DND-41 (cell line): ENCODE measurements at regions not wholly inside any gene's neighbourhood (a gene's known extent, or its start where the extent isn't known, plus 50 kb on each side); places are given as distances from the start of the nearest gene placed in this dataset.

Source experiments
- ATAC-seq: fragments of 200-7000 bp; cut with Tn5 transposase; 3 replicates; pipeline ENCODE4 v1.9.1; 2021; ENCODE audit warnings: low read depth; ENCODE audit not compliant: insufficient read depth
- DNase-seq: peaks from one replicate; pipeline ENCODE4 v3.0.0-alpha.2; 2020
- H2AFZ ChIP-seq: 2 replicates; pipeline ENCODE4 v1.6.0; 2012; ENCODE audit warnings: low read depth, low read length
- H3K27ac ChIP-seq: 2 replicates; pipeline ENCODE4 v1.5.1; 2012; ENCODE audit warnings: low read length, inconsistent platforms
- H3K27me3 ChIP-seq: fragments of 200-600 bp; sonication (generic); 2 replicates; pipeline ENCODE4 v1.6.0; 2012; ENCODE audit warnings: low read length, mild to moderate bottlenecking, inconsistent platforms; ENCODE audit not compliant: insufficient read depth, poor library complexity
- H3K36me3 ChIP-seq: 2 replicates; pipeline ENCODE4 v1.5.1; 2012; ENCODE audit warnings: low read length, inconsistent platforms; ENCODE audit not compliant: insufficient read depth
- H3K4me1 ChIP-seq: 2 replicates; pipeline ENCODE4 v1.5.1; 2012; ENCODE audit warnings: mild to moderate bottlenecking, low read length; ENCODE audit not compliant: insufficient read depth
- H3K4me2 ChIP-seq: 2 replicates; pipeline ENCODE4 v1.6.0; 2012; ENCODE audit warnings: mild to moderate bottlenecking, moderate library complexity, low read length, inconsistent platforms; ENCODE audit not compliant: insufficient read depth
- H3K4me3 ChIP-seq, 2 experiments: fragments of 200-600 bp in 1 of 2; shearing (Covaris generic) in 1 of 2; 2 replicates each; pipeline ENCODE4 v1.5.1; 2012 to 2016; ENCODE audit warnings: inconsistent platforms in 2 of 2, low read length in 2 of 2, mild to moderate bottlenecking in 2 of 2, low read depth in 1 of 2, moderate library complexity in 1 of 2
- H3K79me2 ChIP-seq: 2 replicates; pipeline ENCODE4 v1.6.0; 2012; ENCODE audit warnings: low read length, inconsistent platforms; ENCODE audit not compliant: insufficient read depth
- H3K9ac ChIP-seq: 2 replicates; pipeline ENCODE4 v1.6.0; 2012; ENCODE audit warnings: low read depth, mild to moderate bottlenecking, inconsistent platforms, low read length, moderate library complexity
- H3K9me3 ChIP-seq: 2 replicates; pipeline ENCODE4 v1.5.1; 2012; ENCODE audit warnings: low read length, moderate library complexity, mild to moderate bottlenecking, inconsistent platforms; ENCODE audit not compliant: insufficient read depth, severe bottlenecking
- H4K20me1 ChIP-seq: 2 replicates; pipeline ENCODE4 v1.6.0; 2012; ENCODE audit warnings: low read length; ENCODE audit not compliant: insufficient read depth
- CTCF ChIP-seq: IDR thresholded peaks from 2 replicates; pipeline ENCODE4 v1.5.1; 2012; ENCODE audit warnings: borderline replicate concordance, low read length, moderate library complexity, mild to moderate bottlenecking; ENCODE audit not compliant: poor library complexity, severe bottlenecking; ENCODE audit errors: extremely low read depth
- EZH2 ChIP-seq: IDR thresholded peaks from 3 replicates; pipeline ENCODE4 v1.6.1; 2012; ENCODE audit warnings: borderline replicate concordance, low read depth, mild to moderate bottlenecking, moderate library complexity, low read length, inconsistent platforms; ENCODE audit not compliant: severe bottlenecking

GRCh38 chr21:17101696-17102095, 411.1 kb upstream of the CXADR start:
- TF ChIP-seq EZH2 (no peak), CTCF (no peak)
- no peak for ATAC-seq
- H3K9me3 ChIP-seq, result peaks cover 8% of the 10 kb centered on the region

DNA sequence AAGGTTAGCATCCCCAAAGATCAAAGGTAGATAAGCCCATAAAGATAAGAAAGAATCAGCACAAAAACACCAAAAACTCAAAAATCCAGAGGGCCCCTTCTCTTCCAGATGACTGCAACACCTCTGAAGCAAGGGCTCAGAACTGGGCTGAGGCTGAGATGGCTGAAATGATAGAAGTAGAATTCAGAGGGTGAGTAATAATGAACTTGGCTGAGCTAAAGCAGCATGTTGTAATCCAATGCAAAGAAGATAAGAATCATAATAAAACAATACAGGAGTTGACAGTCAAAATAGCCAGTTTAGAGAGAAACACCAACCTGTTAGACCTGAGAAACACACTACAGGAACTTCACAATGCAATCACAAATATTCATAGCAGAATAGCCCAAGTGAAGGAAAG, 406.9 kb upstream of the CXADR start:
- H3K4me3 ChIP-seq, result no peak overlapping the region
- no peaks in the 10 kb centered on the region for H3K4me1 ChIP-seq
- no peak overlapping the region for H3K4me2 ChIP-seq
- peaks cover 5% of the 10 kb centered on the region for H3K9me3 ChIP-seq
- DNase-seq (no peak), ATAC-seq (no peak)
- no peaks in the 10 kb centered on the region for H4K20me1 ChIP-seq
- no peak for TF ChIP-seq EZH2
- no peak for TF ChIP-seq CTCF
- H3K9ac ChIP-seq, result no peak overlapping the region
- H3K27me3 ChIP-seq, result no peaks in the 10 kb centered on the region
- no peaks in the 10 kb centered on the region for H3K79me2 ChIP-seq
- H3K36me3 ChIP-seq, result no peaks in the 10 kb centered on the region
- H2AFZ ChIP-seq, result no peak overlapping the region
- no peak overlapping the region for H3K27ac ChIP-seq

More at GRCh38 chr21:17101696-17102095, 411.1 kb upstream of the CXADR start:
- DNase-seq, result no peak
- Histone ChIP-seq H3K36me3 (no peaks in the 10 kb centered on the region), H3K4me1 (no peaks in the 10 kb centered on the region), H2AFZ (no peak overlapping the region), H4K20me1 (no peaks in the 10 kb centered on the region), H3K4me3 (no peak overlapping the region), H3K79me2 (no peaks in the 10 kb centered on the region), H3K9ac (no peak overlapping the region), H3K27me3 (no peaks in the 10 kb centered on the region), H3K27ac (no peak overlapping the region), H3K4me2 (no peak overlapping the region)

DNA sequence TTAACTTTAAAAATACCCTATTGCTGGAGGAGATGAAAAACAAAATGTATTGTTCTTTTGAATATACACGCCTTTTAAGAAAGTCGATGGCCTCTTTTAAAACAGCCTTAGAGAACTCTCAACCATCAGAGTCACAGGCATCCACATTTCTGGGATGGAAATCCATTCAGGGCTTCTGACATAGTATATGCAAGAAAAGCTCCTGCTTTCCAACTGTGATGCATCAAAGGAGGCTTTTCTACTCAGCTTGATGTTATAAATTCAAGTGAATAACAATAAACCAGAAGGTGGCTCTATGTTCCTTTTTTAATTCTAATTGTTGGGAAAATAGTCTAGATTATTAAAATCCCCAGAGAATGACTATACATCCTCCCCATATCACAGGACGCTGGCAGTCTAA, 398.8 kb upstream of the CXADR start:
- no peak for ATAC-seq
- H4K20me1 ChIP-seq, result no peaks in the 10 kb centered on the region
- H3K27me3 ChIP-seq, result no peaks in the 10 kb centered on the region
- no peaks in the 10 kb centered on the region for H3K79me2 ChIP-seq
- no peak for DNase-seq
- TF ChIP-seq EZH2 (no peak), CTCF (no peak)
- H3K27ac ChIP-seq, result no peak overlapping the region
- H3K9ac ChIP-seq, result no peak overlapping the region
- no peaks in the 10 kb centered on the region for H3K36me3 ChIP-seq
- H3K9me3 ChIP-seq, result no peaks in the 10 kb centered on the region
- H3K4me3 ChIP-seq, result no peak overlapping the region
- H2AFZ ChIP-seq, result no peak overlapping the region
- H3K4me2 ChIP-seq, result no peak overlapping the region
- H3K4me1 ChIP-seq, result no peaks in the 10 kb centered on the region
